CD4-positive, alpha-beta T cell treated with Interleukin-4 for 4 hours (primary cell): ENCODE measurements at regions not wholly inside any gene's neighbourhood (a gene's known extent, or its start where the extent isn't known, plus 50 kb on each side); places are given as distances from the start of the nearest gene placed in this dataset.
A peak's percentile ranks its signal among the peaks of the same experiment; 100 is the strongest.
"Not testable (repeated sequence)": the region's sequence is repeated elsewhere in the genome, so short reads cannot be mapped to it uniquely, and the experiment has no call there.

Source experiments
- DNase-seq: peaks from one replicate; pipeline ENCODE4 v3.0.0-alpha.2; 2020

DNA sequence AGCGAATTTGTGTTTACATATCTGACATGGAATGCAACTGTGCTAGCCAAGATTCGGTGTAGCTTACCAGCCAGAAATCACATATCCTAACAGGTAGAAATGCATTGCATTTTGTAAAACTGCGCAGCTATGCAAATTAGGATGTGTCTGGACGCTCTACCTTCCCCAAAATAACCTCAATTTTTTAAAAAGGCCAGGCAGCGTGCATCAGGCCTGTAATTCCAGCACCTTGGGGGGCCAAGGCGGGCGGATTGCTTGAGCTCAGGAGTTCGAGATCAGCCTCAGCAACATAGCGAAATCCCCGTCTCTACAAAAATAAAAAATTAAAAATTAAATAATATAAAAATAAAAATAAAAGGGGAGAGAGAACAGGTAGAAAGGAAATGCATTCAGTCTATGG, 305.0 kb downstream of the TYW1 start:
- no peak for DNase-seq

DNA sequence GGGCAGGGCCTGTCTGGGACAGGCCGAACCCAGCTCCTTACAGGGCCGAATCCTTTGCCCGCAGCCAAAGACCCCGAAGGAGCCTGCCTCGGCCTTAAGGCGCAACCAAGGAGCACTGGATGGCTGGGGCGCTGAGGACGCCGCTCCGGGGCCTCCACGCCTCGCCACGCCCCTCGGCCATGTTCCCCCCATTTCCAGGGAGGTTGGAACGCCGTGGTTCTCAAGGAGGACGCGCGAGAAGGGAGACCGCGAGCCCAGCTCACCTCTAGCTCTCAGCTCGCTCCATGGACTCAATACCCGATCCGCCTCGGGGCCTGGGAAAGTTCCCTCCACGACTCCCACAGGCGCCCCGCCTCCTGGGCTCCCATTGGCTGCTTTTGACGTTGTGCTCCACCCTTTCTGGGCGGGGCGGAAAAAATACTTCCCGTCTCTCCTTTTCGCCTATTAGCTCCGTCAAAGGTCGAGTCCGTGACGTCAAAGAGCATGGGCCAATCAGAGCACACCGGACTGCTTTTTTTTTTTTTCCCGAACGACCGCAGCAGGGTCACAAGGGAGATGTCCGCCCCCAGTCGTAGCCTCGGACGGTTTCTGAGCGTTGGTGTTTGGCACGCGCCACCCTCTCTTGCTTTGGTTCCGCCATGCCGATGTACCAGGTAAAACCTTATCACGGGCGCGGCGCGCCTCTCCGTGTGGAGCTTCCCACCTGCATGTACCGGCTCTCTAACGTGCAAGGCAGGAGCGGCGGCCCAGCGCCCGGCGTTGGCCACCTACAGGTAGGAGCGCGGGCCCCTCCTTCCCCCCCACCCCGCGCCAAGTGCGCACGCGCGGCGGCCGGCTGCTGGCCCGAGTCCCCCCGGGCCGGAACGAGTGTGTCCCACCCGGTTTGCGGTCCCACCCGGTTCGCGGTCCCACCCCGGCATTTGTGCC, 305.7 kb downstream of the TYW1 start:
- DNase-seq = peak; percentile 97

DNA sequence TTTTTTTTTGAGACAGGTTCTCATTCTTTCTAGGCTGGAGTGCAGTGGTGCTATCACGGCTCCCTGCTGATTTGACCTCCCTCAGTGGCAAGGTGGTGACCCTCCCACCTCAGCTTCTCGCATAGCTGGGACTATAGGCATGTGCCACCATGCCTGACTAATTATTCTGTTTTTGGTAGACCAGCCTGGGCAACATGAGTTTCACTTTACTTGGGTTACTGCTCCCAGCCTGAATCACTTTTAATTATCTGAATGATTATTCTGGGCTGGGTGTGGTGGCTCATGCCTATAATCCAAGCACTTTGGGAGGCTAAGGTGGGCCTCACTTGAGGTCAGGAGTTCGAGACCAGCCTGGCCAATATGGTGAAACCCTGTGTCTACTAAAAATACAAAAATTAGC, 308.2 kb downstream of the TYW1 start:
- not testable (repeated sequence) for DNase-seq

DNA sequence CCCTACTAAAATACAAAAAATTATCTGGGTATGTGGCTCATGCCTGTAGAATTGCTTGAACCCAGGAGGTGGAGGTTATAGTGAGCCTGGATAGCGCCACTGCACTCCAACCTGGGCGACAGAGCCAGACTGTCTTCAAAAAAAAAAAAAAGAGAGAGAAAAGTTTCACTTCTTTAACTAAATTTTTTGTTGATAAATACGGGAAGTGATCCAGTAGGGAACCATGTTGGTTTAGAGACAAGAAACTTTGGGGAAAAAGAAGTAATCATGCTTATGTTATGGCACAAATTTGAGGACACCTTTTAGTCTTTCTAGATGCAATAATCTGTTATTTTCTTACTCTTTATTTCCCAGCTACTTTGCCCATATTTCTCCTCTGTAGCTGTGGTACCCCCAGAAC, 309.7 kb downstream of the TYW1 start:
- DNase-seq = no peak

DNA sequence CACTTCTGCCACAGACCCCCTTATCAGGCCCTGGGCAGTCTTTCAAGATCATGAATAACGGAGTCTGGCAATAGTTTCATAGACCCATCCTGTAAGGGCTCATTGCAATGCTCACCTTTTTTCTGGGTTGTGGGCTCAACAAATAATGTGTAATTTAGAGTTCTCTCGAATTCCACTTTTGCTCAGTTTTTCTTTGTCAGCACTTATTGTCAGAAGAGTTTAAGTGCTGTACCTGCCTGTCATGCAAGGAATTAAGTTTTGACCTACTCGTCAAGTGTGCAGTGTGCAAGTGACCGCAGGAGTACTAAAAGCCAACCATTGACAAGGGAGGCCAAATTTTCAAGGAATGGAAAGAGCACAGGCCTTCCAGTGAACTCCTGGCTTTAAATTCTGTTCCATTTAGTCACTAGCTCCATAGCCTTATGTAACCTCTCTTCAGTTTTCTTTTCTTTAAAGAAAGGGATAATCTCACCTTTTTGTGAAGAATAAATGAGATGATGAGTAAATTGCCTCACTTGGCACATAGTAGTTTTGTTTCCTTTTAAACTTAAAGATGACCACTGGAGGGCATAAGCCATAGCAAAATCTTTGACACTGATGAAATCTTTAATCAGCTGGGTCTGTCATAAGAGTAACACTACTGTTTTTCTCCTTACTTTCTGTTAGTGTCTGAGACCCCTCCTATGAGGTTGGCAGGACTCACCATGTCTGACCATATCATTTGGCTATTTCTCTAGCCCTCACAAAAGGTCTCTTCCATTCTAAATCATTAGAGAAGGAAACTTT, 313.3 kb downstream of the TYW1 start:
- DNase-seq = no peak

DNA sequence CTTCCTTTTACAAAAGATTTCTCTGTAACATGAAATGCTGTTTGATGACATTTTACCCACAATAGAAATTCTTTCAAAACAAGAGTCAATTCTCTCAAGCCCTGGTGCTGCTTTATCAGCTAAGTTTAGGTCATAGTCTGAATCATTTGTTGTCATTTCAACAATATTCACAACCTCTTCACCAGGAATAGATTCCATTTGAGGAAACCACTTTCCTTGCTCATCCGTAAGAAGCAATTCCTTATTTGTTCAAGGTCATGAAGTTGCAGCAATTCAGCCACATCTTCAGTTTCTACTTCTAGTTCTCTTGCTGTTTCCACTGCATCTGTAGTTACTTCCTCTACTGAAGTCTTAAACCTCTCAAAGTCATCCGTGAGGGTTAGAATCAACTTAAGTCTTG, 315.3 kb downstream of the TYW1 start:
- DNase-seq = no peak

DNA sequence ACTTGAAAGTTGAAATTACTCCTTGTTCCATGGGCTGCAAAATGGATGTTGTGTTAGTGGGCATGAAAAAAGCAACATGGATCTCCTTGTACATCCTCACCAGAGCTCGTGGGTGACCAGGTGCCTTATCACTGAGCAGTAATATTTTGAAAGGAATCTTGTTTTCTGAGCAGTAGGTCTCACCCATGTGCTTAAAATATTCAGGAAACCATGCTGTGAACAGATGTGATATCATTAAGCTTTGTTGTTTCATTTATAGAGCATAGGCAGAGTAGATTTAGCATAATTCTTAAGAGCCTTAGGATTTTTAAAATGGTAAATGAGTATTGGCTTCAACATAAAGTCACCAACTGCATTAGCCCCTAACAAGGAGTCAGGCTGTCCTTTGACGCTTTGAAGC, 316.6 kb downstream of the TYW1 start:
- DNase-seq = no peak

DNA sequence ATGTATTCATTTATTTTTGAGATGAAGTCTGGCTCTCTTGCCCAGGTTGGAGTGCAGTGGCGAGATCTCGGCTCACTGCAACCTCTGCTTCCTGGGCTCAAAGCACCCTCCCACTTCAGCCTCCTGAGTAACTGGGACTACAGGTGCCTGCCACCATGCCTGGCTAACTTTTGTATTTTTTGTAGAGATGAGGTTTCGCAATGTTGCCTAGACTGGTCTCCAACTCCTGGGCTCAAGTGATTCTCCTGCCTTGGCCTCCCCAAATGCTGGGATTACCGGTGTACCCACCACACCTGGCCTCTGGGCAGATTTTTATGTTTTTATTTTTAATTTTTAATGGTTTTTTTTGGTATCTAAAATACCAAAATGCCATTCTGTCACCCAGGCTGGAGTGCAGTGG, 320.3 kb downstream of the TYW1 start:
- not testable (repeated sequence) for DNase-seq

DNA sequence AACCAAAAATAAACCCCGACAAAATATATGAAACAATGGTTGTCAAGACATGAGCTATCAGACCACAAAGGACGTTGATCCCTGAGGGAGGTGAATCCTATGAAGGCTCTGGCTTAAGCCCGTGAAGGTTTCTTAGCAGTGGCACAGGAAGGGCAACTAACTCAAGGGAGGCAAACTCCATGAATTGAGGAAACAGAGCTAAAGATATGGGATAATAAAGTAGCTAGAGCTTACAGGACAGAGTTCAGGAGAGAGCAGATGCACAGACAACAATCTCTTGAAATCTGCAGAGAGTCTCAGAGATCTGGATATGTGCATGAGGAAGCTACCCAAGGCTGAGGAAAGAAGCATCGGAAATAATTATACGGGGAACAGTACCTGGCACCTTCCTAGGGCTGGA, 331.6 kb downstream of the TYW1 start:
- DNase-seq = not testable (repeated sequence)

DNA sequence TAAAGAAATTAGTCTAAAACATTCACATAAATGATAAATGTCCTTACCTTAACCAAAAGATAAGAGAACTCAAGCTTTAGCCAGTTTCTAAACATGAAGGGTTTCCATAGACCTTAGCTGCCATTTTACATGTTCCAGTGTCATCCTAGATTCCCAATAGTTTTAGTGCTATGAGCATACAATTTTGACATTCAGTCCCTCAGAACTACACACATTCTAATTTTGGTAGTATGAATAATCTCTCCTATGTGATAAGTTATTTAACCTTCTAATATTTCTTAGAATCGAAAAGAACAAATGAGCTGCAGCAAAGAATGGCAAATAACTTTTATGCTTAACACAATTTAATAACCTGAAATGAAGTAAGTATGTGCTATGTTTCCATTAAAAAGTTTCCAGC, 338.5 kb downstream of the TYW1 start:
- not testable (repeated sequence) for DNase-seq

DNA sequence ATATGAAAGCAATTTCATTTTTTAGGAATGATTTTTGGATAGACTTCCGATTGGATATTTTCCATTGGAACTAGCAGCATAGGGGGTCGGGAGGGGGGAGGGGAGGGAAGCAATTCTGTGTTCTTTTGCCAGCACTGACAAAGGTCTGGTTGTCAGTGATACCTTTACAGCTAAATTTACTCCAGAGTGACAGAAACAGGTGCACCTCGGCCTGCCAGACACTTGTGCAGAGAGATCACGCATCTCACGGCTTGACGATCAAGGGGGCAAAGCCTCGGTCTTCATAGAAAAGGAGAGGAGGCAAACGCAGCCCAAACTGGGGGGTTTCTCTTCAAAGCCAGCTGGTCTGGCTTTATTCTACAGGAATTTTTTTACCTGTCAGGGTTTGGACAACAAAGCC, 339.0 kb downstream of the TYW1 start:
- DNase-seq = not testable (repeated sequence)

DNA sequence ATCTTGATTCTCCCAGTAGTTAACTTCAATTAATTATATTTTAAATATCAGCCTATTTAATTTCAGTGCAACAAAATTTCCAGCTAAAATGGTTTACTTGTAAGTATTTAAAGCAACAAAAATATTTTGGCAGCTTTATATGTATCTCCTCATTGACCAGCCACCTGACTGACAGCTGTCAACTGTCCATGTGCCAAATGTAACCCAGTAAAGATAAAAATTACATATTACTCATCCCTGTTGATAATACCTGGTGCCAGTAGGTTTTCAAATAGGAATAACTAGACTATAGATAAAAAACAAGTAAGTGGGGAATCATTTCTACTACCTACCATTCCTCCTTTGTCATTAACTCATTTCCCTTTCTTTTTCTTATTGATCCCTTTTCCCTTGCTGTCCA, 341.9 kb downstream of the TYW1 start:
- not testable (repeated sequence) for DNase-seq

DNA sequence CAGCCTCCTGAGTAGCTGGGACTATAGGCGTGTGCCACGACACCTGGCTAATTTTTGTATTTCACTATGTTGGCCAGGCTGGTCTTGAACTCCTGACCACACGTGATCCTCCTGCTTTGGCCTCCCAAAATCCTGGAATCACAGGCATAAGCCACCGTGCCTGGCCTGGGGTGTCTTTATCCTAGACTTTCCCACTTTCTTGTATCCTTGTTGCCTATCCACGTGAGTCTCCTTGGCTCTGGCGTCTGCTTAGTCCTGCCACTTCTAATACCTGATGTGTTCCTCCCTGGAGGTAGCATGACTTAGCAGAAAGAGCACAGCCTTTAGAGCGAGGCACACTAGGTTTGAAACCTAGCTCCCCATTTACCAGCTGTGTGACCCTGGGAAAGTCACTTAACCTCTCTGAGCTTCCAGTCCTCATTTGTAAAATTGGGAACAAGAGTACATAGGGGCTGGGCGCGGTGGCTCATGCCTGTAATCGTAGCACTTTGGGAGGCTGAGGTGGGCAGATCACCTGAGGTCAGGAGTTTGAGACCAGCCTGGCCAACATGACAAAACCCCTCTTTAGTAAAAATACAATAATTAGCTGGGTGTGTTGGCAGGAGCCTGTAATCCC, 344.6 kb downstream of the TYW1 start:
- DNase-seq = no peak

DNA sequence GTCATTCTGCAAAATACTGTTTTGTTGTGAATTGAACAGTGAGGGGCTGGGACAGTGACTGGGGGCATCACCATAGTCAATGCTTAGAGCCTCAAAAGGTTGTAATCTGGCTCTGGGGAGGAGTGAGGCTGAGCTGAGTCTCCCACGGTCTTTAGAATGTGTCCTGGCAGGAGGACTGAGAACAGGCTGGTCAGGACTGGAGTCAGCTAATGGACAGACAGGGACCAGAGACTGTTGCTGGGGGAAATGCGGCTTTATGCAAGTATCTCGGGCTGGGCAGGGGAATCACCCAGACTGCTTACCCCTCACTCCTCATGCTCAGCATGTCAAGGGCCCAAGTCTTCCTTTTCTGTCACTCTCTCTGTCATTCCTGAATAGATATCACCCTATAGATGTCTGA, 346.5 kb downstream of the TYW1 start:
- DNase-seq = no peak

DNA sequence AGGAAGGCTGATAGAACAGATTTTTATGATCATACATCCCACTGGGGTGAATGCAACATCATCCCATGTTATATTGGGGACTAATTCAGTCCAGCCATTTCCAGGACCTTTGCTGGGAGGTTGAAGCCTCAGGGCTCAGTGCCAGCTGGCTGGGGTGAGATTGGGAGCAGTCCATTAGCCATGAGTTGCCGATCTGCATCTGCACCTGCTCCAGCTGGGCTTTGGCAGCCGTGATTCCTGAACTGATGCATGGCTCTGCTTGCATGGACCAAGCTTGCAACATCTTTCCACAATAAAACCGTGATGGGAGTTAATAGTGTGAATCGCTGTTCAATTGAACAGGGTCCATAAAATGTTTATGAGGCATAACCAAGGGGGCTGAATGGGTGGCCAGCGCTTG, 346.9 kb downstream of the TYW1 start:
- DNase-seq = no peak

DNA sequence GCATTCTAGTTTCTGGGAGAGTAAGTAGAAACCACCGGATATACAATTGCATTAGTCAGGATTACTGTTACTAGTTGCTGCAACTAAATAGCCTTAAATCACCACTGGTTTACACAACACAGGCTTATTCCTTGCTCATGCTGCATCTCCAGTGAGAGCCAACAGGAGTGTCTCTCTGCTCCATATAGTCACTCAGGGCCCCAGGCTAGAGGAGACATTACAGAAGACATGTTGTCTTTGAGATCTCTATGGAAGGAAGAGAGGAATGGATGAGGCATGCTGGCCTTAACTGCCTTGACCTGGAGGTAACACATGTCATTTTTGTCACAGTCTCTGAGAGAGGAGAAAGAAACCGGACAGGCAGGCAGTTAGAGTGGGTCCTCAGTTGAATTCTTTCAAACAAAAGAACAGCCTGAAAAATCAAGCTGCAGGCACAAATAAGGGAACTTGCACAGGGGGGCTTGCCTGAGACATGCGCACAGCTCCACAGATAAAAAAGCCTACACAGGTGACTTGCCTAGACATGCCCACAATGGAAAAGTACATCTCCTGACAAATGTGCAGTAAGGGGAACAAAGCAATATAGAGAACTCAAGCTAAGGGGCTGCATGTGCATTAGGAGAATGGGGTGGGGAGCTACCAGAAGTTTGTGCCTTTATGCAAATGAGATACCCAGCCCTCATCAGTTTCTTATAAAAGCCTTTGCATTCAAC, 348.0 kb downstream of the TYW1 start:
- no peak for DNase-seq

DNA sequence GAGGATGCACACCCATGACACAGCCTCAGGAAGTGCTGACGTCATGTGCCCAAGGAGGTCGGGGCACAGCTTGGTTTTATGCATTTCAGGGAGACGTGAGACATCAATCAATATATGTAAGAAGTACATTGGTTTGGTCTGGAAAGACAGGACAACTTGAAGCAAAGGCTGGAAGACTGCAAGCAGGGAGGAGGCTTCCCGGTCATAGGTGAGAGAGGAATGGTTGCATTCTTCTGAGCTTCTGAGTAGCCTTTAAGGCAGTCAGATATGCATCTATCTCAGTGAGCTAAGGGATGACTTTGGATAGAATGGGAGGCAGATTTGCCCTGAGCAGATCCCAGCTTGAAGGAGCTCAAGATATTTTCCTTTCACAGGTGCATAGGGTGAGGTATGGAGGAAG, 349.5 kb downstream of the TYW1 start:
- no peak for DNase-seq

DNA sequence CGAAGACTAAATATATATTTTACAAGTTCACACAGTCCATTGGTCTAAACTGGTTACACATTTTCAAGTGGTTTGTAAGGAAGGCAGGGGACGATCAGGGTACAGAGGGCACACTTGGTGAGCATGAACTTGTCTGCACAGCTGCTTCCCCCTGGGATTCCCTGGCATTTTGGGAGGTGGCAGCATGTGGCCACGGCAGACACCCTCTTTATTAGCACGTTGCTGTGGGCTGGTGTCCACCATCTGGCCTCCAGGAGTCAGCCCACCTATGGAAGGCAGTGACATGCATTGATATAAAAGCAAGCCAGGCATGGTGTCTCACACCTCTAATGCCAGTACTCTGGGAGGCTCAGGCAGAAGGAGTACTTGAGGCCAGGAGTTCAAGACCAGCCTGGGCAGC, 350.2 kb downstream of the TYW1 start:
- no peak for DNase-seq

DNA sequence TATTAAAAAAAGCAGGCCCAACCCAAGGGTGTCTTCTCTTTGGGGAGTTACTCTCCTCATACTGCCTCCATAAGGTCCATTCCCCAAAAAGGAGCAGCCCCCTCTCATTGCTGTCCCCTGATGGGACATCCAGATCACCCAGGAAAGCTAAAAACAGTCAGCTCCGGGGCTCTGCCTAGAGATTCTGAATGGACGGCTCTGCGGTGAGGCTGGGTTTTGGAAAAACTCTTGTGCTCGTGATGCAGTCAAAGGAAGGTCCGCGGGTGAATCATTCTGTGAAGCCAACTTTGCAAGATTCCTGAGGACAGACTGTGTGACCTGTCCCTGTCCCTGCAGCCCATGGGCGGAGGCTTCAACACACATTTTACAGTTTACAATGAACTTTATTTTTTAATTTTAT, 351.5 kb downstream of the TYW1 start:
- DNase-seq = no peak

DNA sequence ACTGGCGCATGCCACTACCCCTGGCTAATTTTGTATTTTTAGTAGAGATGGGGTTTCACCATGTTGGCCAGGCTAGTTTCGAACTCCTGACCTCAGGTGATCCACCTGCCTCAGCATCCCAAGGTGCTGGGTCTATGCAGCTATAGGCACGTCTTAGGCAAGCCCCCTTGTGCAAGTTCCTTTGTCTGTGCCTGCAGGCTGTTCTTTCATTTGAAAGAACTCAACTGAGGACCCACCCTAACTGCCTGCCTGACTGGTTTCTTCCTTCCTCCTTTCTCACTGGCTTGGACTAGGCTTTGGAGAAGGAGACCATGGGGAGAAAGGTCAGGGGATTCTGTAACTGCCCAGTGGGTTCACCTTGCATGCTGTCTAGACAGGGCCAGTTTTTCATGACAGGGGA, 361.0 kb downstream of the TYW1 start:
- not testable (repeated sequence) for DNase-seq

DNA sequence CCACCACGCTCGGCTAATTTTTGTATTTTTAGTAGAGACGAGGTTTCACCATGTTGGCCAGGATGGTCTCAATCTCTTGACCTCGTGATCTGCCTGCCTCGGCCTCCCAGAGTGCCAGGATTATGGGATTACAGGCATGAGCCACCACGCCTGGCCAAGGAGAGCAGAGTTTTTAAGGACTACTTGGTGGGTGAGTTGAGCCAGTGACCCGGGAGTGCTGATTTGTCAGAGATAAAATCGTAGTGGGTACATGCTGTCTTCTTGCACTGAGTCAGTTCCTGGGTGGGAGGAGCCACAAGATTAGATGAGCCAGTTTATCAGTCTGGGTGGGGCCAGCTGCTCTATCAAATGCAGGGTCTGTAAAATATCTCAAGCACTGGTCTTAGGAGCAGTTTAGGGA, 361.7 kb downstream of the TYW1 start:
- DNase-seq = not testable (repeated sequence)

DNA sequence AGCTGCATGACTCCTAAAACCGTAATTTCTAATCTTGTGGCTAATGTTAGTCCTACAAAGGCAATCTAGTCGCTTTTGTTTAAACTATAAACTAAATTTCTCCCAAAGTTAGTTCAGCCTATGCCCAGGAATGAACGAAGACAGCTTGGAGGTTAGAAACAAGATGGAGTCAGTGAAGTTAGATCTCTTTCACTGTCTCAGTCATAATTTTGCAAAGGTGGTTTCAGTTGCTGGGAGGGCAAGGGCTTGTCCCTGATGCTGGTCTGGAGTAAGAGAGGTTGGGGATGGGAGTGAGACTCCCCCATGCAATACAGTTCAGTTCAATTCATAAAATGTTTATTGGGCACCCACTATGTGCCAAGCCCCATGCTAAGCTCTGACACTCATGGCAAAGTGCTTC, 362.1 kb downstream of the TYW1 start:
- DNase-seq = not testable (repeated sequence)

DNA sequence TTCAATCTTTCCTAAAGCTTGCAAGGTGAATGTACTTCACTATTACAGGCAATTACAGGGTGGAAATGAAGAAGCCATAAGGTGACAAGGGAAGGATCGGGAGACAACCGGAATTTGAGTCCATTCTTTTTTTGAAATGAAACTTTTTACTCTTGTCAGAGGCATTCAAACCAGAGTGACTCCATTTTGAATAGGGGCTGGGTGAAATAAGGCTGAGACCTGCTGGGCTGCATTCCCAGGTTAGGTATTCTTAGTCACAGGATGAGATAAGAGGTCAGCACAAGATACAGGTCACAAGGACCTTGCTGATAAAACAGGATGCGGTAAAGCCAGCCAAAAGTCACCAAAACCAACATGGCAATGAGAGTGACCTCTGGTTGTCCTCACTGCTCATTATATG, 363.3 kb downstream of the TYW1 start:
- DNase-seq = no peak
